ENCODE measurements at regions not wholly inside any gene's neighbourhood (a gene's known extent, or its start where the extent isn't known, plus 50 kb on each side); places are given as distances from the start of the nearest gene placed in this dataset.

- DNase-seq = no peak
Observed at GRCh38 chr6:44561060-44561623, 173.6 kb downstream of the CDC5L start.

DNA sequence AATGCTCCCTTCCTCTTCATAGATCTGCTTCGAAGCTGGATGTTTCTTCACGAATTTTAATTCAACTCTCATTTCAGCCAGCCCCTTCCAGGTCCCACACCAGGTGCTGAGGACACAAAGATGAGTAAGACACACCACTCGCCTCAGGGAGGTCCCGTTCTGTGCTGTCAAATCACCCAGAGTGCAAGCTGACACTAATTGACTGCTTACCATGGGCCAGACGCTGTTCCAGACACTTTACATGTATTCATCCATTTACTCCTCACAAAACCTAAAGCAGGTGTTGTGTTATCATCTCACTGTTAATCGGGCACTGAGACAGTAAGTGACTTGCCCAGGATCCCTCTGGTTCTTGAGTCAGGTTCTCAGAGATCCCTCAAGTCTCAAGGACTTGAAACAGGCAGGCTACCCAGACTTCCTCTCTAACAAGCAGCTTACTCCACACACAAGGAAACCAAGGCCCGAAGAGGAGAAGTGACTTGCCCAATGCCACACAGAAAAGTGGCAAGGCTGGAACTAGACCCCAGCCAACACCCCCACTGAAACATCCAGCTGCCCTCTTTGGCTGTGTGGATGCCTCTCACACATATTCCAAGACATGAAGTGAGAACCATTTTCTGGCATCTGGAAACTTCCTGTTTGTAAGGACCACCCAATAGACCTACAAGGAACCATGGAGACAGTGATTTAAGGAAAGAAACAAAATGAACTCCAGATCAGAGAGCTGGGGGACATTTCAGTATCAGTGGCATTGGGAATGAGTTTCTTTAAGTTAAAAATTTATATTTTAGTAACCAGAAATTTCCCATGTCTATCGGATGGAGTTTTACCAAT lies 174.5 kb downstream of the CDC5L start:
- no peak for DNase-seq

DNA sequence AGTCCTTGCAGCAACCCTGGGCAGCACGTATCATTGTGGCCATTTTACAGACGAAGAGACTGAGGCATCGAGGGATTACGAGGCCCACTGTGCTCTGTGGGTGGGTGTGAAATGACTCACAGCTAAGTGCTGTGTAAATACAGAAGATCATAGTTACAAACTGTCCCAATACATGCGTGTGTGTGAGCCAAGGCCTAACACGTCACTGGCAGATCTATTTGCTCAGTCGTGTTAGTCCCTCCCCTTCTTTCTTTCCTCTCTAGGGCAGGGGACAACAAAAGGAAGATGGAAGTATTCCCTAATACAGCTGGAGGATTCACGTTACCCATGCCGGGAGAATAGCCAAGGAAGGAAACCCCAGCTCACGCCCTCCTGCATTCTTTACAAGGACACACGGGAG lies 175.9 kb downstream of the CDC5L start:
- DNase-seq = no peak

DNA sequence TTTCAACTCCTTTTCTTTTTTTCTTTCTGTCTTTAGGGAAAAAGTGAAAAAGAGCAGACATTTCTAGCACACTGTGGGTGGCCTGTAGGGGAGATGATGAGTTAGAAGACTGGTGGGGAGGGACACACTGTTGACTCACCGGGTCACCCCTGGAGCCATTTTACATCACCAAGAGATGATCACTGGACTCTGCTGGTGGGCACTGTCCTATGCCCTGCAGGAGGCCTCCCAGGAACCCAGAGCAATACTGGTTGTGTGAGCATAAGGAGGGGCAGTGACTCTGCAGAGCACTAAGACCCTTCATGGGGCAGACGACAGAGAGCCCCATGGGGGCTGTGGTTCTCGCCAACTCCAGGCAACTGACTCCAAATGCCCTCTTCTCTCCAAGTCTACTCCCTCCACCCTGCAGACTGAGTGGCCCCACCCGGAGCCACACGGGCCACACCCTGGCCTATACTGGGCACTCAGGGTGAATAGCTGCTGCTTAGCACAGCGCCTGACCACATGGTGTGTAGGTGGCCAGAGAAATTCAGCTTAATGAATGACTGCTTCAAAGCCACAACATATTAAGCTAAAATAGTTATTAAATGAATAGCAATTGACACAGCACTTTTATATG lies 177.5 kb downstream of the CDC5L start:
- no peak for DNase-seq

GRCh38 chr6:44567406-44567805 lies 179.9 kb downstream of the CDC5L start:
- DNase-seq = no peak

GRCh38 chr6:44569131-44569530 lies 181.6 kb downstream of the CDC5L start:
- no peak for DNase-seq

GRCh38 chr6:44569931-44570385 lies 182.5 kb downstream of the CDC5L start:
- DNase-seq = no peak

GRCh38 chr6:44571510-44571909 lies 184.0 kb downstream of the CDC5L start:
- no peak for DNase-seq

GRCh38 chr6:44572346-44572745 lies 184.8 kb downstream of the CDC5L start:
- DNase-seq = no peak

DNA sequence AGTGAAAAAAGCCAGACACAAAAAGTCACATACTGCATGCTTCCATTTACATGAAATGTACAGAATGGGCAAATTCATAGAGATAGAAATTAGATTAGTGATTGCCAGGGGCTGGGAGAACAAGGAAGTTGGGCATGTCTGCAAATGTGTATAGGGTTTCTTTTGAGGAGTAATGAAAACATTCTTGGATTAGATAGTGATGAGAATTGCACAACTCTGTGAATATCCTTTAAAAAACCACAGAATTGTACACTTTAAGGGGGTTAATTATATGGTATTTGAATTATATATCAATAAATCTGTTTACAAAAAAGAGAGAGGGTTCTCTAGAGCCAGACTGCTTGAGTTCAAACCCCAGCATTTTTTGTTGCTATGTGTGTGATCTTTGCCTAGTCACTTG lies 188.1 kb downstream of the CDC5L start:
- no peak for DNase-seq

GRCh38 chr6:44576132-44576631 lies 188.7 kb downstream of the CDC5L start:
- no peak for DNase-seq

- DNase-seq = no peak
Observed at GRCh38 chr6:44580901-44581300, 193.4 kb downstream of the CDC5L start.

DNA sequence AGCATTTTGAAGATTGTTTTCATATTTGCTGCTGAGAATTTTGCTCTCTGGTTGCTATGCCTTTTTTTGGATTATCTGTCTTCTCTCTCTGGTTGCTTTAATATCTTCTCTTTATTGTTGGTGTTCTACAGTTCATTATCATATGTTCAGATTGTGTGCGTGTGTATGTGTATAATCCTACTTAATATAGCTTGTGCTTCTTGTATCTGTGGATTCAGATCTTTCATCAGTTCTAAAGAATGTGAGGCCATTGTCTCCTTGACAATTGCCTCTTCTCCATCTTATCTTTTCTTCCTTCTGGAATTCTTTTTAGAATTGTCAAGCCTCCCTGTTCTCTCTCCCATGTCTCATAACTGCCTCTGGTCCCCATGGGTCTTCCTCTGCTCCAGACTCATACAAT lies 195.4 kb downstream of the CDC5L start:
- no peak for DNase-seq

DNA sequence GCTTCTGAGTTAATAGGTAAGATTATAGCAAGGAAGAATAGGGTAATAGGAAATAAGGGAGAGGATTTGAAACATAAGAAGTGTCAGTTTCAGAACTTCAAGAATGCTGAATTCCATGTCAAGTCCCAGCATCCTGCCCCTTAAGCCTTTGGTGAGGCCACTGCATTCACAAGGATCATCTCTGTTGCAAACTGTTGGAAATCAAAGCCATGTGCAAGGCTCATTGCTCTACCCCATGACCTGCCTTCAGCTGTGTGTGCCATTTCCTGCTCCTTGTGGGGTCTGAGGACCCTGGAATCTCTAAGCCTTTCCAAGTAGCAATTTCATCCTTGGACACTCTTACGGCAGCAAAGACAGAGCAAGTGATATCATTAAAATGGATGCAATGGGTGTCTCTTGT lies 203.0 kb downstream of the CDC5L start:
- no peak for DNase-seq

GRCh38 chr6:44593539-44593944 lies 206.0 kb downstream of the CDC5L start:
- no peak for DNase-seq

DNA sequence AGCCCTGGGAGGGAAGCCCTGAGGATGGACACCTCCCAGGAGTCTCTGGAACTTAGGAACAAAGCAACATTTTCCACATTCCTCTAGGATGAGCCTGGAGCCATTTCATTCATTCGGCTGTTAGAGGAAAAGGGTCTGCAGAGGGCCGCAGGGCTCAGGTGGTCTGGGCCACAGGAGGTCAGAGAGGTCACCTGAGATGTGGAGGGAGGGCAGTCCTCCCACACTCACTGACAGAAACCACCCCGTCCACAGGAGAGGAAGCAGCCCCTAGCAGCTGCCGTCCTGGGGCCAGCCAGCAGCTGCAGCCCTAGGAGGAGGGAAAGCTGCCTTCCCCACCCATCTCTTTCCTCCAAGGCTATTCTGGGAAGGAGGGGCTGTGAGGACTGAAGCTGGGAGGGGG lies 207.0 kb downstream of the CDC5L start:
- DNase-seq = no peak

- DNase-seq = no peak
Observed at GRCh38 chr6:44598679-44599078, 211.2 kb downstream of the CDC5L start.

GRCh38 chr6:44599672-44600071 lies 212.2 kb downstream of the CDC5L start:
- no peak for DNase-seq

DNA sequence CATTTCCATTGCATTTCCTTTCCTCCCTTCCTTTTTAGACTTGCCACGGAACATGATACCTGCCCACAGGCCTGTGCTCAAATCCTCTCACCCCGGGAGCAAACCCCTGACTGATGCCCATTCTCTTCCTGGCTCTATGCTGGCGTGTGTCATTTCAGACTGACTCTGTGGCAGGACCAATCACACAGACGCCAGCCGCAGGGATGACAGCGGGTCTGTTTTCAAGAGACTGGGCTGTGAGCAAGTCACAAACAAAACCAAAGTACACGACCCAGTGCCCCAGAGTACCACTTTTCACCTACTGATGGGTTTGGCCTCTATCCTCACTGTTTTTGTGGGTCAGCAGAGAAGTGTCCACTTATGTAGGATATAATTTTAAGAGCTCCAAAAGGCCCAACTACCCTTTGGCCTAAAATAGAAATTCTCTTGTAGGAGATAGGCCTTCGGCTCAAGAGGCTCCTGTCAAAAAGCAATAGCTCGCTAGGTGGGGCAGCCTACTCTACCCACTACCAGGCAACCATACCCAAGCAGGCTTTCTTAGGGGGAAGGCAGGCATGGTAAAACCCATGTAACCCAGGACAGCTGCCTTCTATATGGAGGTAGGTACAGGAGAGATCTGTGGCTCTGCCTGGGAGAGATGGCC lies 215.7 kb downstream of the CDC5L start:
- DNase-seq = no peak

GRCh38 chr6:44606504-44606903 lies 219.0 kb downstream of the CDC5L start:
- no peak for DNase-seq

DNA sequence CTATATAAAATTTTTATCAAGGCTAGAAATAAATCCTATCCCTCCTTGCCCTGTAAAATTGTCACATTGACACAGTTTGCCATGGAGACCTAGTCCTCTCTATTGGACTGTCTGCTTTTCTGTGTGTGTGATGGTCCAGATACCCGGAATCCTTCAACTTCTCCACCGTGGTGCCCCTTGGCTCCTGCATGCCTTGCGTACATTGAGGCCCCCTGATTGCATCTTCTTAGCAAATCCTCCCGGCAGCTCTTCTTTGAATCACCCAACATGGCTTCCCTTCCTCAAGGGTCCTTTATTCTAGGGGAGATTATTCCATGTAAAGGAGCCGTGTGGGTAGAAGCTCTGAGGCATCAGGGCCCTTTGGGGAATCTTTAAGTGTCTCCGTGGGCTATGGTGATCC lies 219.5 kb downstream of the CDC5L start:
- no peak for DNase-seq

DNA sequence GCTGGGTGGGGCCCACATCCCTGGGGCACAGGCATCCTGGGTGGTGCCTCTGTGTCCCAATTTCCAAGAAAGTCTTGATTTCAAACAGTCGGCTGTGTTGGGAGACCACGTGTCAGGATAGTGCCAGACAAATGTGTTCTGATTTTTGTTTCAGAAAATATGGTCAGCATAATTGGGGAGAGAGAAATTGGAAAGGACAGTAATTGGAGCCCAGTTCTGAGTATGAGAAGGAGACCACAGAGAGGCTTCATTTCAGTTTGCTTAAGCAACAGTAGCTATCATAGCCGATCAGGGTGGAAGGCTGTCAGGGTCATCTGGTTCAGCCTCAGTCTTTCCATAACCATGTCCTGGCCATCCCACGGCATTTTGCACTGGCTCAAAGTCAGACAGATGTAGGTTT lies 220.7 kb downstream of the CDC5L start:
- DNase-seq = no peak

GRCh38 chr6:44609051-44609612 lies 221.6 kb downstream of the CDC5L start:
- no peak for DNase-seq

All from DMS79 (cell line).